GM18858 (cell line): ENCODE measurements at regions not wholly inside any gene's neighbourhood (a gene's known extent, or its start where the extent isn't known, plus 50 kb on each side); places are given as distances from the start of the nearest gene placed in this dataset.

Source experiments
- ATAC-seq: cut with Tn5 transposase; IDR thresholded peaks from one replicate; pipeline ENCODE4 v1.9.1; 2021; ENCODE audit not compliant: unreplicated experiment

DNA sequence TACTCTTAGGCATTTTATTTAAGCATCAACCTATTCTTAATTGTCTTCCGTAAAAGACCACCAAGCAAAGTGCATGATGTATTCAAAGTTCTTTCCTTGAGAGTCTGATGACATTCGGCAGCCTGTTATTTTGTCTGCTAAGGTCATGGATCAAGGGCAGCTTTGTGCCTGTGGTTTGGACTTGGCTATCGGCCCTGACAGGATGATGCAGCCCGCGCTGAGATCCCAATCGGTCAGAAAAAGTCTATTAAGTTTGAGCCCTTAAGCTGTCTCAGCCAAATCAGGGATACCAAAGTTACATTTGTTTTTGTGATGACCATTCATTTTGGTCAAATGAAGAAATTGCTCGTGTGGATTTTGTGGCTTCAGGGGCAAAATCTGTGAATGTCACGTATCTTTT is 718.9 kb upstream of the FANCL start:
- ATAC-seq = no peak

DNA sequence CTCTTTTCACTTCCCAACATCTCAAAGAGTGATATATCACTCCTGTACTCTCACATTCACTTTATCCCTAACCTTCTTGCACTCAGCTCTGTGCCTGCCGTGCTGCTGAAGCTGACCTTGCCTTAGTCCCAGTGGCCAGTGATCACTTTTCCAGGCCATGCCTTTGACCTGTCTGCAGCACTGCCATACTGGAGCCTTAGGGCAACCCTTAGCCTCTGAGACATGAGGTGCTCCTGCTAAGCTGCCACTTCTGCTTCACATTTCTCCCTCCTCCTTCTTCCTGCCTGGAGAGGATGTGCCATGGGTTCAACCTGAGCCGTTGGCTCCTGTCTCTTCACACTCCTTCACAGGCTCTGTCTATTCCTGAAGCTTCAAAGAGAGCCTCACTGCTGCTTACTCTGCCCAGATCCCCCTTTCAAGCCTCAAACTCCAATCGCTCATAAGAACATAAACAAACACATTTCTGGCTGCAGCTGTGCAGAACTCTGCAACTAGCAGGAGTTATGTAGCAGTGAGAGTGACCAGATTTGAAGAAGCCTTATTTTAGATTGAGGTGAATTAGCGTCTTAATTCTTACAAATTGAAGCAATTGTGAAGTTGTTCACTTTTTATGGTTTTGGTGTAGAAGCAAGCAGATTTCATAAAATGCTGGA is 716.2 kb upstream of the FANCL start:
- ATAC-seq = no peak

- no peak for ATAC-seq
Observed at GRCh38 chr2:58954880-58955385, 713.8 kb upstream of the FANCL start.

GRCh38 chr2:58951722-58952121 is 710.6 kb upstream of the FANCL start:
- no peak for ATAC-seq

DNA sequence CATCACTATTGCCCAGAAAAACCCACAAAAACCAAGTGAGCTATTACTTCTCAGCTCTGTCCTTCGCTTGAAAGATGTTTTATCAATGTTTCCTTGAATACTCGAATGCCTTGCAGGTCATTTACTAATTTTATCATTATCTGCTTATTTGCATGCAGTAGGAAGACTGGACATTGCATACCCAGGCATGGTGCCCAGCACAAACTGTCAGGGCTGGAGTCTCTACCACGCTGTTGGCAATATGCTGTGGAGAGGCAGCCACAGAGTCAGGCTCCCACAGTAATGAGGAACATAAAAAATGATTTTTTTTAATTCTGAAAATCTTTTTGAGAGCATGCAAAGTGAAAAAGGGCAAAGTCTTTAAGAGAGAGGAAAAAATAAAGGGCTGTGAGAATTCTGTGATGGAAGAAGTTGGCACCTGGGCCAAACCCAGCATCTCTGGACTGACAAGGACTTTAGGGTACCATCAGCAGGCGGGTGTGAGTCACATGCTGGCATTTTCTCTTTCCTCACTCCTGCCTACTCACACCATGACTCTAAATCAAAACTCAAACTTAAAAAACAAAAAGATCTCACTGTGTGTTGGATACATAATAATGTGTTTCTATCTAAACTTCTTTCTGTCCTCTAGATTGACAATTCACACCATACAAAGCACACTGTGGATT is 709.8 kb upstream of the FANCL start:
- no peak for ATAC-seq

- no peak for ATAC-seq
Observed at GRCh38 chr2:58939388-58939787, 698.3 kb upstream of the FANCL start.

DNA sequence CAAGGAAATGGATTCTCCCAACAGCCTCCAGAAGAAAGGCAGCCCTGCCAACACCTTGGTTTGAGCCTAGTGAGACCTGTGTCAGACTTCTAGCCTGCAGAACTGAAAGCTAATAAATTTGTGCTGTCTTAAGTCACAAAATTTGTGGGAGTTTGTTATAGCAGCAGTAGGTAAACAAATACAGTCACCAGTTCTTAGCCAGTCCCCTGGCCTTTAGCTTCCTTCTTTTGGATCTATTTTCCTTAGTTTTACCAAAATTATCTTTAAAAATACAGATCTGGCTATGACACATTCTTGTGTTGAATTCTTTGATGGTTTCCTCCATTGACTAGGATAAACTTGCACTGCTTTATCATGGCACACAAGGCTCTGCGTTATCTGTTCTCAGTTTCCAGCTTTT is 697.9 kb upstream of the FANCL start:
- no peak for ATAC-seq

GRCh38 chr2:58932801-58933200 is 691.7 kb upstream of the FANCL start:
- ATAC-seq = no peak

DNA sequence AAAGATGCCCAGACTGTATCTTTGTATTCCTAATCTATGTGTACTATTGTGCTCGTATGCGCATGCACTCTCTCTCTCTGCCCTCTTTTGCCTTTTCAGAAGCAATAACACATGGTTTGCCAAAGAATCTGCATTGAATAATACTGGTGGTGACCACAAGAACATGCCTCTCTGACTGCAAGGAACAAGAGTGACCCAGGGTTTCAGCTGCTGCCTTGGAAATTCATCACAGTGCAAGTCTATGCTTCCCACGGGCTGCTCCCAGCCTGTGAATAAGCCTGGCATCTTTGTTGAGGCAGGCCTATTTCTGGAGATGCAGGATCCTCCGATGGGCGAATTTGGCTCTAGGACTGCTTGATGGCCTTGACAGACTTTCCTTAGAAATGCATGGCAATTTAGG is 689.4 kb upstream of the FANCL start:
- ATAC-seq = no peak

- ATAC-seq = no peak
Observed at GRCh38 chr2:58928973-58929372, 687.8 kb upstream of the FANCL start.

DNA sequence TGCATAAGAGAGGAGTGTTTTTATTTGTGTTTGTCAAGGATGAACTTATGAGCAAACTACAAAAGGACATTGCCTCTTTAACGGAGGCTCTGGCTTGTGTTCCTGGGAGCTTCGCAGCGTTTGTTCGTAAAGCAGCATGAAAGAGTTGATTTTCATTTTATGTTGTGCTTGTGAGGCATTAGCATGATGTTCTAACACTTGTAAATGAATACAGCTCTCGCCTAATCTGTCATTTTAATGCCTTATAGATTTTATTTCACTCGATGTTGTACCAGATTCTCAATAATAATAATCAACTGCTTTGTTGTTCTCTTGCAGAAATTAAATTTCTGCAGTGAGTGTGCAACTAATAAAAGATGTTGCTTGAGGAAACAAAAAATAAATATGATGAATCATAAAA is 687.3 kb upstream of the FANCL start:
- no peak for ATAC-seq

DNA sequence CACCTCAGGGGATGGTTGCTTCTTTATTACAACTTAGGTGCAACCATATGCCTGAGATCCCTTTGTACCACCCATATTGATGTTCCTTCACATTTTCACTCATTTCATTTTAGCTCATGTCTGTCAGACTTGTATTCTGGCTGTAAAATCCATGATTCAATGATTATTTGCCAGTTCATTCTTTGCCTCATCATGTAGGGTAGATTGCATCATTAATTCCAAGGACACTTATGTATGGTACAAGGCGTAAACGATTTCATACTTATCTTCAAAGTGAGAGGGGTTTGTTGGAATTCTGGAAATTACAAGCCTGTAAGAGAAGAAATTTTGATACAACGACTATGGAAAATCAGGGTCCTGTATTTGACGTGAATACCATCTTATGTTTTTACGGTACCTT is 685.0 kb upstream of the FANCL start:
- no peak for ATAC-seq

DNA sequence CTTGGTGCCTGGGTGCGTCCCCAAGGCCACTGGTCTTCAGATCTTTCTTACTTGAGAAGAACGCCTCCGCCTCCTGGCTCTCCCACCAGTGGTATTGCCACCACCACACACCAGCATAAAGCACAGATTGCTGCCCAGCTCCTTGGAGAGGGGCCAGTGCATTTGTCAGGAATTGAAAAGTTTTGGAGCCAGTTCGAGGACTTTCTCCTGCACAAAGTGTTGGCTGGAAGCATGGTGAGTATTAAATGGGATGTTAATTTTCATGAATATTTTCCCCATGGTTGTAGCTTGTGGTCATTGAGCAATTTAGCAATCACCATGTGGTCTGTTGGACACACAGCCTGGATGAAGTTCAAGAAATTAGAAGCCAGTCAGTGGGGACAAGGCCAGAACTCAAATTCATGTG is 684.6 kb upstream of the FANCL start:
- ATAC-seq = no peak

GRCh38 chr2:58923869-58924268 is 682.7 kb upstream of the FANCL start:
- no peak for ATAC-seq

GRCh38 chr2:58922245-58922644 is 681.1 kb upstream of the FANCL start:
- ATAC-seq = no peak

GRCh38 chr2:58921676-58922075 is 680.6 kb upstream of the FANCL start:
- ATAC-seq = no peak

DNA sequence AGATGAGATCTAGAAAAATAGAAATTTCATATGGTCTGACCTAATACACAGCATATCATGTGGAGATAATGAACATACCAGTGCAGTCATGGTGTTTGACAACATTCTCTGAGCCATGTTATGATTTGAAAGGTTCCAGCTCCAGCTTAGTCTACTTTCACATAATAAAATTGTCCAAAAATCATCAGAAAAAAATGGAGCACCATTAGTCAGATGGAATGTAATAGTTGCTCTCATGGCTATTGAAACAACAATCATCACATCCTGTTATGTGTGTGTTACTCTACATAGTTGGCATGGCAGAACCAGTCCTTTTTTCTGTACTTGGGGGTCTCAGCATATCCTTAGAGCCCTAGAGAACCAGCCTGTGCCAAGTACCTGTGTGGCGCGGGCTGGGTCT is 678.9 kb upstream of the FANCL start:
- no peak for ATAC-seq

DNA sequence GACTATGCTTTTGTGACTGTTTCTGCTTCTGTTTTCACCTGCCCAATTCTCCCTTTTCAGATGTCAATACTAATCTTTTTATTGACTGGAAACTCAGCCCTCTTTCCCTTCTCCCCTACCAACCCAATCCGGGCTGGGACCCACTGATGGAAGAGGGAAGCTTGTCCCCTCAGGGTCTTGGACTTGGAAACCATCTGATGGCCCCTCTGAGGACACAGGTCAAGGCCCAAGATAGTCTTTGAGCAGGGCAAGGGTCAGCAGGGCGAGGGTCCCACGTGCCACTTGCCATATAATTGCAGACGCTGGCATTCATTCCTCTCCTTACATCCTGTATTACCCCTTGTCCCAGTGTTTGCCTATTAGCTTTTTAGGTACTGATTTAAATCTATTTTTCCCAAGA is 678.2 kb upstream of the FANCL start:
- ATAC-seq = no peak

DNA sequence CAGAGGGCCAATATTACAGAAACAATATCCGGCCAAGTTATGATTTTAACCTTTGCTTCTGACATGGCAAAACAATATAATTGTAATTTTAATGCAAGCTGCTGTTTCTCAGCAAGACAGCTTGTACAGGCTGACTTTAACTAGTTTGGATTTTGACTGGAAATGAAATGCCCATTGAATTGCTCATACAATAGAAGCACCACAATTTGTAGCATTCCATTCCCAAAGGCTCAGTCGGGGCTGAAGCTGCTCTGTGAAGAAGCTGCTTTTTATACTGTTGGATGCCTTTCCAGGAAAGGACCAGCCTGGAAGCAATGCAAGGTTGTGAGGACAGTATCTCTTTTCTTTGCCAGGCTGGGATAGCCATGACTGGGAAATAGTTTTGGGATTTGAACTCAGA is 677.0 kb upstream of the FANCL start:
- no peak for ATAC-seq

- ATAC-seq = no peak
Observed at GRCh38 chr2:58917596-58917995, 676.5 kb upstream of the FANCL start.

GRCh38 chr2:58916063-58916462 is 674.9 kb upstream of the FANCL start:
- ATAC-seq = no peak

DNA sequence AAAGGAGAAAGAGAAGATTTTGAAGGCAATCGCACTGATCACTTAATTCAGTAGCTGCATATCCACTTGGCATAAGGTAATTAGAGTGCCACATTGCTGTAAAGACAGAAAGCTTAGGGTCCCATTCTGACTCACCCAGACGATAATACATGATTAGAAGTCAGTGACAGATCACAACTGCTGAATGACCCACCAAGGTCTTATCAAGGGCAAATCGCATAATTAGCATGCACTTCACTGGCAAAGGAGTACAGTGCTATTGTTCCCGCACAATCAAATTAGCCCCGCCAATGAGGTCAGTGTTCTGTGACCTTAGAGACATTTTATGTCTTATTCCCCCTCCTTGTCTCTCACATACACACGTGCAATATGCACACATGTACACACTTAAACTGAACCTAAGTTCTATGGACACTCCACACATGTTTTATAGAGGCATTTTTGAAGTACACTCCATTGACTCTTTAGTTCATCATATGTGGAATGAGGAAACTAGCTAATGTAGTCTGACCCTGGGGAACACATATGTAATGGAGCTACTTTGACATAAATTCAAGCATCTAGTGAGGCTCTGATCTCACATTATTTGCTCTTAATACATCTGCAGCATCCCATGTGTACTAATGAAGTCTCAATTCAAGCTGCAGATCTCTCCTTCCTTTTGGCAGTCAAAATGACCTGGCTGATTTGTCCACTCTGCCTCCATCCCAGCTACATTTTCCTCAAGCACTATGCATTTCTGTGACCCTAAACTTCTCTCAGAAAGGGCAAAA is 673.8 kb upstream of the FANCL start:
- ATAC-seq = no peak
